K562 (cell line): ENCODE measurements at regions not wholly inside any gene's neighbourhood (a gene's known extent, or its start where the extent isn't known, plus 50 kb on each side); places are given as distances from the start of the nearest gene placed in this dataset.
A peak's percentile ranks its signal among the peaks of the same experiment; 100 is the strongest.

Experiments used
- BACH1 ChIP-seq: fragments of 200-800 bp; sonication (Bioruptor generic); IDR thresholded peaks from 2 replicates; pipeline ENCODE4 v1.6.1; 2016; ENCODE audit warnings: missing genetic modification characterization, missing compliant biosample characterization
- DEAF1 ChIP-seq: fragments of 450-650 bp; formaldehyde crosslinking; IDR thresholded peaks from 2 replicates; pipeline ENCODE4 v1.4.0; 2020; ENCODE audit warnings: mild to moderate bottlenecking, moderate library complexity
- E2F1 ChIP-seq: sonication (generic); formaldehyde crosslinking; IDR thresholded peaks from 2 replicates; pipeline ENCODE4 v1.8.1; 2023; ENCODE audit warnings: mild to moderate bottlenecking, missing genetic modification reagents, moderate library complexity
- HOXB6 ChIP-seq: fragments of 250-450 bp; sonication (Bioruptor Pico); IDR thresholded peaks from 2 replicates; pipeline ENCODE4 v1.5.1; 2022; ENCODE audit warnings: mild to moderate bottlenecking, borderline replicate concordance
- MAFG ChIP-seq: fragments of 450-650 bp; conservative IDR thresholded peaks from 2 replicates; pipeline ENCODE4 v1.6.1; 2016; ENCODE audit warnings: missing genetic modification characterization, missing compliant biosample characterization
- MYC ChIP-seq, 2 experiments: fragments of 250-450 bp in 1 of 2; sonication (Bioruptor Pico) in 1 of 2; IDR thresholded peaks; 2 replicates each; pipeline versions ENCODE4 v1.5.1 to v1.6.1; 2012 to 2021; ENCODE audit warnings: low read depth in 2 of 2, borderline replicate concordance in 1 of 2, improper control_type of control experiment in 1 of 2, low read length in 1 of 2, mild to moderate bottlenecking in 1 of 2, moderate library complexity in 1 of 2
- PRDM10 ChIP-seq: fragments of 450-650 bp; IDR thresholded peaks from 2 replicates; pipeline ENCODE4 v1.6.1; 2018; ENCODE audit not compliant: partially characterized antibody
- RBM25 ChIP-seq: fragments of 200-400 bp; formaldehyde crosslinking; IDR thresholded peaks from 2 replicates; pipeline ENCODE4 v1.6.1; 2018; ENCODE audit warnings: low read length, low read depth, moderate library complexity; ENCODE audit not compliant: severe bottlenecking
- RCOR1 ChIP-seq, 2 experiments: IDR thresholded peaks; 2 replicates each; pipeline ENCODE4 v1.6.1; 2012; ENCODE audit warnings: low read depth in 2 of 2, low read length in 2 of 2, borderline replicate concordance in 1 of 2, improper control_type of control experiment in 1 of 2
- RFX5 ChIP-seq: IDR thresholded peaks from 2 replicates; pipeline ENCODE4 v1.6.1; 2011; ENCODE audit warnings: low read depth, mild to moderate bottlenecking, improper control_type of control experiment, low read length
- SMAD3 ChIP-seq: fragments of 450-650 bp; formaldehyde crosslinking; conservative IDR thresholded peaks from 2 replicates; pipeline ENCODE4 v1.4.0; 2020; ENCODE audit warnings: mild to moderate bottlenecking
- ZNF316 ChIP-seq: fragments of 450-650 bp; IDR thresholded peaks from 2 replicates; pipeline ENCODE4 v1.6.1; 2016
- ZNF318 ChIP-seq, 2 experiments: fragments of 450-650 bp; IDR thresholded peaks; 2 replicates each; pipeline ENCODE4 v1.6.1; 2016; ENCODE audit warnings: mild to moderate bottlenecking in 2 of 2, borderline replicate concordance in 1 of 2, low read depth in 1 of 2, moderate library complexity in 1 of 2

- TF ChIP-seq PRDM10 (no peak), MAFG (tag) (peak; percentile 60), ZNF316 (peak; percentile 69), SMAD3 (CRISPR knock-in tag) (no peak), ZNF318 (IDR thresholded peaks at IDR 0.05; ENCODE audit: borderline replicate concordance in 1 of 2, low read depth in 1 of 2) (no peak), RFX5 (no peak), E2F1 (CRISPR knock-in tag) (no peak), HOXB6 (CRISPR knock-in tag) (no peak), DEAF1 (CRISPR knock-in tag) (no peak), RCOR1 (IDR thresholded peaks at IDR 0.05; ENCODE audit: borderline replicate concordance in 1 of 2, low read depth in 2 of 2, low read length in 2 of 2) (no peak), RBM25 (no peak), MYC (IDR thresholded peaks at IDR 0.05; ENCODE audit: low read depth, low read length) (no peak), MYC (CRISPR knock-in tag; IDR thresholded peaks at IDR 0.05; ENCODE audit: borderline replicate concordance, low read depth) (no peak), BACH1 (no peak)
Observed at GRCh38 chr2:142684667-142685066, 192.8 kb upstream of the KYNU start (continued).
